Esophagus squamous epithelium (tissue), 4 donors: ENCODE measurements at regions not wholly inside any gene's neighbourhood (a gene's known extent, or its start where the extent isn't known, plus 50 kb on each side); places are given as distances from the start of the nearest gene placed in this dataset.

Source experiments
- CTCF ChIP-seq, 6 experiments: fragments of 450-650 bp in 4 of 6; fragments of 200-600 bp in 2 of 6; sonication (generic) in 2 of 6; IDR thresholded peaks; one replicate each; pipeline ENCODE4 v1.5.1; 2016 to 2019; ENCODE audit warnings: antibody characterized with exemption in 6 of 6, mild to moderate bottlenecking in 4 of 6, moderate library complexity in 4 of 6
- POLR2A ChIP-seq, 4 donors: fragments of 450-650 bp; IDR thresholded peaks; one replicate each; pipeline ENCODE4 v1.6.1; 2017; ENCODE audit warnings: antibody characterized with exemption in 4 of 4, mild to moderate bottlenecking in 4 of 4, moderate library complexity in 3 of 4

- TF ChIP-seq CTCF (IDR thresholded peaks at IDR 0.05) (no peak), POLR2A (IDR thresholded peaks at IDR 0.05) (no peak)
Measured at GRCh38 chr17:5899496-5900195, 170.5 kb upstream of the WSCD1 start.
